ENCODE measurements at regions not wholly inside any gene's neighbourhood (a gene's known extent, or its start where the extent isn't known, plus 50 kb on each side); places are given as distances from the start of the nearest gene placed in this dataset.

- Mint-ChIP-seq H3K4me1 (no peaks in the 10 kb centered on the region), H3K9me3 (no peaks in the 10 kb centered on the region), H3K27me3 (peaks cover 4% of the 10 kb centered on the region), H3K4me3 (no peak overlapping the region), H3K27ac (no peak overlapping the region), H3K36me3 (no peaks in the 10 kb centered on the region)
Measured at GRCh38 chr12:41897593-41897992, 247.1 kb downstream of the GXYLT1 start.

DNA sequence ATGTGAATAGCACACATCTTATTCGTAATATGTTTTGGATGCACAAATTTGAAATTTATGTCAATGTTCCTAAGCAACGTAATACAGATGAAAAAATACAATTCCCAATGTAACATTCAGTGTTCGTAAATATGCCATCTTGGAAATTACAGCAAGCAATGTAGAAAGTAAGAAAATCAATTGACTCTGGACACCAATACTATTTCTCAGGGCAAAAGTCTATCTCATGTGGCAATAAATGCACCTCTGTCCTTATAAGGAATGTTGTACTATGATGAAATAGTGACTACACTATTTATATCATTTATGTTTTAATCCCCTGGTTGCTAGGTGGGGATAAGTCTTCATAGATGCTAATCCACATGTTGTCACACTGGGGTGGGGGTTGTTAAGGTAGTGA lies 251.2 kb downstream of the GXYLT1 start:
- Mint-ChIP-seq H3K36me3 (no peaks in the 10 kb centered on the region), H3K27ac (no peak overlapping the region), H3K4me1 (no peaks in the 10 kb centered on the region), H3K9me3 (no peaks in the 10 kb centered on the region), H3K4me3 (no peak overlapping the region), H3K27me3 (peaks cover 4% of the 10 kb centered on the region)

- Mint-ChIP-seq H3K36me3 (no peaks in the 10 kb centered on the region), H3K9me3 (no peaks in the 10 kb centered on the region), H3K4me3 (no peak overlapping the region), H3K27me3 (peaks cover 4% of the 10 kb centered on the region), H3K27ac (no peak overlapping the region), H3K4me1 (no peaks in the 10 kb centered on the region)
Measured at GRCh38 chr12:41892302-41892701, 252.4 kb downstream of the GXYLT1 start.

DNA sequence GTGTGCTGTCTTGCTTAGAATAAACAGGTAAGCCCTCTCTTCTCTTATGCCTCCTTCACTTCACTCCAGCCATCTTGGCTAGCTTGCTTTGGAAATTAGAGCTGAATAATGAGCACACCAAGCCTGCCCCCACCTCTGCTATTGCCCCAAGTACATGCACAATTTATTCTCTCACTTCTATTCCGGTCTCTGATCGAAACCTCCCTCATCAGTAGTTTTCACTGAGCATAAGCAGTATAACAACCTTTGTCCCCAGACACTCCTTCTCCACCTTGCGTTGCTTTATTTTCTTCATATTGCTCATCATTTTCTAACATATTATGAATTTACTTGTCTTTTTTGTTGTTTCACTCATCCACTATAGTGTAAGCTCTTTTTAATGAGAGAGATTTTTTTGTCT lies 253.4 kb downstream of the GXYLT1 start:
- Mint-ChIP-seq H3K4me3 (no peak overlapping the region), H3K9me3 (no peaks in the 10 kb centered on the region), H3K27me3 (peaks cover 9% of the 10 kb centered on the region), H3K36me3 (no peaks in the 10 kb centered on the region), H3K4me1 (no peaks in the 10 kb centered on the region), H3K27ac (no peak overlapping the region)

DNA sequence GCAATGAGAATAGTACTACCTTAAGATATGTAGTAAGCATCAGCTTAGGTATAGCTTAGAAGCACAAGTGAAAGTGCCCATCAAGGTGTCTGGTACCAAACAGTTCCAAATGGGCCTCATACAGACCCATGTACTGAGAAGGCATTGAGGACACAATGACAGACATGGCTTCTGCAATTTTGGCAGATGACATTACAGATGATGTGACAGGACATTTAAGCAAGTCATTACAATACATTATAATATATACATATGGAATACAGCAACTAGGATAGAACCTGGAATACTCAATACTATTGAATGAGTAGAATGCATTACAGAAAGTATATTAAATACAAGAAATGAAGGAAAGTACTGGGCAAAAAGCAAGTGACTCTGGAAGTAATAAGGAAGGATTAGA lies 256.4 kb downstream of the GXYLT1 start:
- no peak overlapping the region for H3K27ac Mint-ChIP-seq
- no peaks in the 10 kb centered on the region for H3K4me1 Mint-ChIP-seq
- peaks cover 10% of the 10 kb centered on the region for H3K27me3 Mint-ChIP-seq
- H3K9me3 Mint-ChIP-seq: no peaks in the 10 kb centered on the region
- H3K4me3 Mint-ChIP-seq: no peak overlapping the region
- no peaks in the 10 kb centered on the region for H3K36me3 Mint-ChIP-seq

GRCh38 chr12:41881891-41882805 lies 262.5 kb downstream of the GXYLT1 start:
- Mint-ChIP-seq H3K4me3 (no peak overlapping the region), H3K9me3 (no peaks in the 10 kb centered on the region), H3K4me1 (no peaks in the 10 kb centered on the region), H3K36me3 (no peaks in the 10 kb centered on the region), H3K27ac (no peak overlapping the region), H3K27me3 (peaks cover 9% of the 10 kb centered on the region)

- Mint-ChIP-seq H3K27me3 (peaks cover 8% of the 10 kb centered on the region), H3K4me3 (no peak overlapping the region), H3K27ac (no peak overlapping the region), H3K36me3 (no peaks in the 10 kb centered on the region), H3K4me1 (no peaks in the 10 kb centered on the region), H3K9me3 (peaks cover 10% of the 10 kb centered on the region)
Measured at GRCh38 chr12:41869432-41869831, 275.2 kb downstream of the GXYLT1 start.

- no peaks in the 10 kb centered on the region for H3K4me1 Mint-ChIP-seq
- no peak overlapping the region for H3K27ac Mint-ChIP-seq
- H3K4me3 Mint-ChIP-seq: no peak overlapping the region
- H3K36me3 Mint-ChIP-seq: no peaks in the 10 kb centered on the region
- peaks cover 8% of the 10 kb centered on the region for H3K27me3 Mint-ChIP-seq
- H3K9me3 Mint-ChIP-seq: peaks cover 17% of the 10 kb centered on the region
Measured at GRCh38 chr12:41866878-41867430, 277.7 kb downstream of the GXYLT1 start.

GRCh38 chr12:41856228-41856627 lies 288.4 kb downstream of the GXYLT1 start:
- Mint-ChIP-seq H3K4me3 (no peak overlapping the region), H3K27ac (no peak overlapping the region), H3K9me3 (no peaks in the 10 kb centered on the region), H3K36me3 (no peaks in the 10 kb centered on the region), H3K4me1 (no peaks in the 10 kb centered on the region), H3K27me3 (peaks cover 8% of the 10 kb centered on the region)

GRCh38 chr12:41850046-41850445 lies 294.6 kb downstream of the GXYLT1 start:
- Mint-ChIP-seq H3K27ac (no peak overlapping the region), H3K4me1 (no peaks in the 10 kb centered on the region), H3K4me3 (no peak overlapping the region), H3K27me3 (peaks cover 10% of the 10 kb centered on the region), H3K36me3 (no peaks in the 10 kb centered on the region), H3K9me3 (peaks cover 6% of the 10 kb centered on the region)

DNA sequence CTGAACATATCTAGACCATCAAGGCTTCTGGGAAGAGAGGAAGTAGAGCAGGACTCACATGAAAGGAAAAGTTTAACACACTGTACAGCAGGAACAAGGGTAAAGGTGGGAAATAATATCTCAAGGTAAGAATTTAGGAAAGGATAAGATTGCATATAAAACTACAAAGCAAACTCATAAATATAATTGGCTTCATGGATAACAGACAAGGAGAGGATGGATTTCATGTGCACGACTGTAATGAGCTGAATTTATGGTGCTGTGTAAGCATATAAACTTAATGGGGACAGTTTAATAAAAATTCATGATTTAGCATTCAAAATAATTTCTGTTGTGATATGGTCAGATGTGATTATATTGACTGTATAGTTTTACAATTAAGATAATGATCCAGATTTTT lies 298.0 kb downstream of the GXYLT1 start:
- Mint-ChIP-seq H3K27ac (no peak overlapping the region), H3K36me3 (no peaks in the 10 kb centered on the region), H3K27me3 (peaks cover 10% of the 10 kb centered on the region), H3K4me1 (no peaks in the 10 kb centered on the region), H3K9me3 (peaks cover 6% of the 10 kb centered on the region), H3K4me3 (no peak overlapping the region)

DNA sequence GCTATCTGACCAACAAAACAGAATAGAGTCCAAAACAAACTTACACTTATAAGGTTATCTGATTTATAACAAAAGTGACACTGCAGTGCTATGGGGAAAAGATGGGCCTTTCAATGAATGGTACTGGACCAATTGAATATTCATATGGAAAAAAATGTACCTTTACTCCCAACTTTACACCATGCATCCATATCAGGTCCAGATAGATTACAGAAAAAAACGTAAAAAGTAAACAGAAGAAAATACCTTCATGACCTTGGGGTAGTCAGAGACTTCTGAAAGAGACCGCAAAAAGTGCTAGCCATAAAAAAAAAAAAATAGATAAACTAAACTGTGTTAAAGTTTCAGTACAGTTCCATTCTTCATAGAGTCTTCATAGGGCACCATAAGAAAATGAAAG lies 308.3 kb downstream of the GXYLT1 start:
- H3K27ac Mint-ChIP-seq: no peak overlapping the region
- no peaks in the 10 kb centered on the region for H3K36me3 Mint-ChIP-seq
- peaks cover 2% of the 10 kb centered on the region for H3K27me3 Mint-ChIP-seq
- H3K9me3 Mint-ChIP-seq: no peaks in the 10 kb centered on the region
- no peak overlapping the region for H3K4me3 Mint-ChIP-seq
- no peaks in the 10 kb centered on the region for H3K4me1 Mint-ChIP-seq

GRCh38 chr12:41835556-41835955 lies 309.1 kb downstream of the GXYLT1 start:
- Mint-ChIP-seq H3K36me3 (no peaks in the 10 kb centered on the region), H3K4me1 (no peaks in the 10 kb centered on the region), H3K27me3 (no peaks in the 10 kb centered on the region), H3K27ac (no peak overlapping the region), H3K4me3 (no peak overlapping the region), H3K9me3 (no peaks in the 10 kb centered on the region)

- H3K9me3 Mint-ChIP-seq: no peaks in the 10 kb centered on the region
- H3K36me3 Mint-ChIP-seq: no peaks in the 10 kb centered on the region
- no peak overlapping the region for H3K27ac Mint-ChIP-seq
- H3K4me1 Mint-ChIP-seq: no peaks in the 10 kb centered on the region
- H3K27me3 Mint-ChIP-seq: no peaks in the 10 kb centered on the region
- no peak overlapping the region for H3K4me3 Mint-ChIP-seq
Measured at GRCh38 chr12:41819948-41820347, 324.7 kb downstream of the GXYLT1 start.

GRCh38 chr12:41804026-41804425 lies 340.6 kb downstream of the GXYLT1 start:
- H3K36me3 Mint-ChIP-seq: no peaks in the 10 kb centered on the region
- no peaks in the 10 kb centered on the region for H3K4me1 Mint-ChIP-seq
- no peaks in the 10 kb centered on the region for H3K9me3 Mint-ChIP-seq
- H3K27ac Mint-ChIP-seq: no peak overlapping the region
- no peaks in the 10 kb centered on the region for H3K27me3 Mint-ChIP-seq
- H3K4me3 Mint-ChIP-seq: no peak overlapping the region

DNA sequence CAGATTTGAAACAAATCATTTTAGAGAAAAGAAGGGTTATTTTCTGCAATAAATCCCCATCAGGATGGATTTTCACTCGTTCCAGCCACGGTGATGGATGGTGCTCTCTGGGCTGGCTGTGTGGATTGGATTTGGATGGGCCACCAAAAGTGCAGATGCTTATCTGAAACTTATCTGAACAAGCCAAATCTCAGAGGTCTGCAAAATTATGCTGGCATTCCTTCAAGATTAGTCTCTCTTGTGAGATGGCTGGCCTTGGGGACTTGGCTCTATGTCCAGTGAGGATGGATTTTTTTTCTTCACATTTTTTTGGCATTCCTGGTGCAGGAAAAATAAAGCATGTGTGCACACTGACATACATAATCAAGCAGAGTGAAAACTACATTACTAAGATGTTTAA lies 341.9 kb downstream of the GXYLT1 start:
- Mint-ChIP-seq H3K36me3 (no peaks in the 10 kb centered on the region), H3K9me3 (no peaks in the 10 kb centered on the region), H3K27ac (no peak overlapping the region)

More for the DNA sequence above, 341.9 kb downstream of the GXYLT1 start:
- Mint-ChIP-seq H3K27me3 (no peaks in the 10 kb centered on the region), H3K4me1 (no peaks in the 10 kb centered on the region), H3K4me3 (no peak overlapping the region)

All from activated naive CD4-positive, alpha-beta T cell treated with anti-CD3 and anti-CD28 coated beads, Interleukin-2, amount 50 U/mL, for 24 hours (primary cell).